A549 (cell line): ENCODE measurements at regions not wholly inside any gene's neighbourhood (a gene's known extent, or its start where the extent isn't known, plus 50 kb on each side); places are given as distances from the start of the nearest gene placed in this dataset.
"Not testable (repeated sequence)": the region's sequence is repeated elsewhere in the genome, so short reads cannot be mapped to it uniquely, and the experiment has no call there.

Source experiments
- CBX2 ChIP-seq: fragments of 200-600 bp; sonication (generic); IDR thresholded peaks from 2 replicates; pipeline ENCODE4 v1.6.1; 2016; ENCODE audit warnings: low read depth, mild to moderate bottlenecking, borderline replicate concordance
- CBX8 ChIP-seq: fragments of 200-600 bp; sonication (generic); IDR thresholded peaks from 2 replicates; pipeline ENCODE4 v1.6.1; 2016
- CTCF ChIP-seq: fragments of >200 bp; sonication (Bioruptor Twin); formaldehyde crosslinking; IDR thresholded peaks from 3 replicates; pipeline ENCODE4 v1.5.1; 2016
- EP300 ChIP-seq, 2 experiments: fragments of >200 bp; sonication (Bioruptor Twin); formaldehyde crosslinking; IDR thresholded peaks; 2 replicates in 1 of 2; 3 replicates in 1 of 2; pipeline ENCODE4 v1.6.1; 2016 to 2017
- GATA3 ChIP-seq: IDR thresholded peaks from 2 replicates; pipeline ENCODE4 v1.6.1; 2012; ENCODE audit warnings: borderline replicate concordance
- HOXA7 ChIP-seq: fragments of 250-450 bp; sonication (Bioruptor Pico); IDR thresholded peaks from 2 replicates; pipeline ENCODE4 v1.5.0; 2020; ENCODE audit warnings: mild to moderate bottlenecking, moderate library complexity
- MAFK ChIP-seq: fragments of 450-650 bp; IDR thresholded peaks from 2 replicates; pipeline ENCODE4 v1.6.1; 2014; ENCODE audit not compliant: partially characterized antibody
- MAX ChIP-seq: IDR thresholded peaks from 2 replicates; pipeline ENCODE4 v1.6.1; 2012
- NR3C1 ChIP-seq: fragments of >200 bp; sonication (Bioruptor Twin); formaldehyde crosslinking; IDR thresholded peaks from 3 replicates; pipeline ENCODE4 v1.6.1; 2017
- REST ChIP-seq: fragments of 200-600 bp; sonication (generic); IDR thresholded peaks from 2 replicates; pipeline ENCODE4 v1.6.1; 2016; ENCODE audit warnings: antibody characterized with exemption, mild to moderate bottlenecking, moderate library complexity
- RNF2 ChIP-seq: fragments of 200-600 bp; sonication (generic); IDR thresholded peaks from 2 replicates; pipeline ENCODE4 v1.6.1; 2016; ENCODE audit warnings: low read depth, mild to moderate bottlenecking, antibody characterized with exemption, moderate library complexity, borderline replicate concordance
- ZFP36 ChIP-seq: fragments of 450-650 bp; IDR thresholded peaks from 2 replicates; pipeline ENCODE4 v1.6.1; 2014; ENCODE audit warnings: borderline replicate concordance; ENCODE audit not compliant: partially characterized antibody

- not testable (repeated sequence) for TF ChIP-seq CTCF; RNF2; CBX8; EP300 (IDR thresholded peaks at IDR 0.05); MAFK; HOXA7; REST; ZFP36; NR3C1; GATA3; MAX; CBX2
These were observed 108.5 kb downstream of the FOXD4L6 start for GRCh38 chr9:41019858-41020562.
